Omental fat pad (tissue), 3 donors: ENCODE measurements at regions not wholly inside any gene's neighbourhood (a gene's known extent, or its start where the extent isn't known, plus 50 kb on each side); places are given as distances from the start of the nearest gene placed in this dataset.

Experiments used
- ATAC-seq: fragments of 150-250 bp; one replicate; pipeline ENCODE4 v1.9.1; 2016; ENCODE audit warnings: mild to moderate bottlenecking, moderate library complexity; ENCODE audit not compliant: low FRiP score
- DNase-seq: peaks from one replicate; pipeline ENCODE4 v3.0.0-alpha.2; 2019; ENCODE audit warnings: low spot score
- TF ChIP-seq, protein P1 (sequence below), 3 donors: fragments of 450-650 bp; IDR thresholded peaks; one replicate each; pipeline ENCODE4 v1.5.1; 2016 to 2017; ENCODE audit warnings: antibody characterized with exemption in 3 of 3, mild to moderate bottlenecking in 3 of 3, moderate library complexity in 2 of 3

DNA sequence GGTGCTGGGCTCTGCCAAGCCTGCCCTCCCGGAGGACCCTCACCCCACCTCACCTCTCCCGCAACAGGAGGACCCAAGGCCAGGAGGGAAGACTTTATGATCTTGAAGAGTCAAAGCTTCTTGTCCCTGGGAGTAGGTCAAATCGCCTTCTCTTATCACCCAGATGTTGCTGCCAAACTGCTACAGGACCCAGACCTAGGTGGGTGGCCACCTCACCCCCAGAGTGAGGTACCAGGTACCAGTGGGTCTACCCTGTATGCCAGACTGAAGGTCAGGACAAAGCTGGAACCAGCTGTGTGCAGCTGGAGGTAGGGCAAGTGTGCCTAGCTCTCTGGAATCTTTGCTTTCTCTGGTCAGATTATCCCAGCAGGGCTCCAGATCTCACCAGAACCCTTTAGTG, 197.2 kb downstream of the ZFP36L2 start:
- ATAC-seq (no peak), DNase-seq (no peak)

DNA sequence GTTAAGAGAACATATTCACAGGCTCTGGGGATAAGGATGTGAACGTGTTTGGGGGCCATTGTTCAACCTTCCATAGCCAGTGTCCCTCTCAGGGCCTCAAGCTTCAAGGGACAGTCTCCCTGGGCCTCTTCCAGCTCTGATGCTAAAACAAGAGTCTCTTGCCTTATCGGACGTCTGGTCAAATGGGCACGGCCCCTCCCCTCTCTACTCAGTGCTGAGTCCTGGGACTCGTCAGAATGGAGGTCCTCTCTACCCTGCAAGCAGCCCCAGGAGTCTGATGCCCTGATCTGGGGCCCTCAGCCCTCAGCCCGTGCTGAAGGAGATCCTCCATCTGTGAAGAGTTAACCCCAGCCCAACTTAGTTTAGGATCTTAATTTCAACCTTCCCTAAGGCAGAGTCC, 198.2 kb downstream of the ZFP36L2 start:
- DNase-seq (no peak), ATAC-seq (no peak)
- TF ChIP-seq, protein P1, sequence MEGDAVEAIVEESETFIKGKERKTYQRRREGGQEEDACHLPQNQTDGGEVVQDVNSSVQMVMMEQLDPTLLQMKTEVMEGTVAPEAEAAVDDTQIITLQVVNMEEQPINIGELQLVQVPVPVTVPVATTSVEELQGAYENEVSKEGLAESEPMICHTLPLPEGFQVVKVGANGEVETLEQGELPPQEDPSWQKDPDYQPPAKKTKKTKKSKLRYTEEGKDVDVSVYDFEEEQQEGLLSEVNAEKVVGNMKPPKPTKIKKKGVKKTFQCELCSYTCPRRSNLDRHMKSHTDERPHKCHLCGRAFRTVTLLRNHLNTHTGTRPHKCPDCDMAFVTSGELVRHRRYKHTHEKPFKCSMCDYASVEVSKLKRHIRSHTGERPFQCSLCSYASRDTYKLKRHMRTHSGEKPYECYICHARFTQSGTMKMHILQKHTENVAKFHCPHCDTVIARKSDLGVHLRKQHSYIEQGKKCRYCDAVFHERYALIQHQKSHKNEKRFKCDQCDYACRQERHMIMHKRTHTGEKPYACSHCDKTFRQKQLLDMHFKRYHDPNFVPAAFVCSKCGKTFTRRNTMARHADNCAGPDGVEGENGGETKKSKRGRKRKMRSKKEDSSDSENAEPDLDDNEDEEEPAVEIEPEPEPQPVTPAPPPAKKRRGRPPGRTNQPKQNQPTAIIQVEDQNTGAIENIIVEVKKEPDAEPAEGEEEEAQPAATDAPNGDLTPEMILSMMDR (IDR thresholded peaks at IDR 0.05) = no peak

More for the DNA sequence above, 197.2 kb downstream of the ZFP36L2 start:
- TF ChIP-seq, protein P1 (IDR thresholded peaks at IDR 0.05) = no peak

DNA sequence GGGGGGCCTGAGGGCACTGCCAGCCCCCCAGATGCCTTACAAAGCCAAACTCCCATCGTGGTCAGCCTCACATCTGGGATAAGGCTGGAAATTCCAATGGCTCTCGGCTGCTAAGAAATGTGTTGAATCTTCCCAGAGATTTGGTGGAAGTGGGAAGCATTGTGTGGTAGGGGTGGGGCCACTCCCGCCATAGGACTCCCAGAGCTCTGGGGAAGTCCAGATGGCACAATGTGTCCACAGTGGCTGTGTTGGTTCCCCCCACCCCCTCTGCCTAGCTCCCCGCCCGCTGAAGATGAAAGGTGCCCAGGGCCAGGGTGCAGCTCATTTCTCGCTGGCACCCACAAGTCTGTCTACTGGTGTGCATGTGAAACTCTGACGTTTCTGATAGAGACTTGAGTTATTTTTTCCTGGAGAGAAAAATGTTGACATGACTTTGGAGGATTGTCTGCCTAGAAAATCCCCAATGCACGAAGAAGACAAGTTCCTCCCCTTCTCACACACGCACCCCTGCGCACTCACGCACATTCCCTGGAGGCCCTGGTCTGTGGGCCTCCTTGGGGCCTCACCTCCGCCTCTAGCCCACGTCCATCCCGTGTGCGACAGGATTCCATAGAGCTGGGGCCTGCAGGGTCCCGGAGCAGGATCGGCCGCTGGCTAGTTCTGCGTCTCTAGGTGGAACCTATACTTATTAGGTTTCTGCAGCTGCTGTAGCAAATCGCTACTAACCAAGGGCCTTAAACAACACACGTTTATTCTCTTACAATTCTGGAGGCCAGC, 199.1 kb downstream of the ZFP36L2 start:
- no peak for DNase-seq
- TF ChIP-seq, protein P1 (IDR thresholded peaks at IDR 0.05) = no peak
- ATAC-seq = no peak

DNA sequence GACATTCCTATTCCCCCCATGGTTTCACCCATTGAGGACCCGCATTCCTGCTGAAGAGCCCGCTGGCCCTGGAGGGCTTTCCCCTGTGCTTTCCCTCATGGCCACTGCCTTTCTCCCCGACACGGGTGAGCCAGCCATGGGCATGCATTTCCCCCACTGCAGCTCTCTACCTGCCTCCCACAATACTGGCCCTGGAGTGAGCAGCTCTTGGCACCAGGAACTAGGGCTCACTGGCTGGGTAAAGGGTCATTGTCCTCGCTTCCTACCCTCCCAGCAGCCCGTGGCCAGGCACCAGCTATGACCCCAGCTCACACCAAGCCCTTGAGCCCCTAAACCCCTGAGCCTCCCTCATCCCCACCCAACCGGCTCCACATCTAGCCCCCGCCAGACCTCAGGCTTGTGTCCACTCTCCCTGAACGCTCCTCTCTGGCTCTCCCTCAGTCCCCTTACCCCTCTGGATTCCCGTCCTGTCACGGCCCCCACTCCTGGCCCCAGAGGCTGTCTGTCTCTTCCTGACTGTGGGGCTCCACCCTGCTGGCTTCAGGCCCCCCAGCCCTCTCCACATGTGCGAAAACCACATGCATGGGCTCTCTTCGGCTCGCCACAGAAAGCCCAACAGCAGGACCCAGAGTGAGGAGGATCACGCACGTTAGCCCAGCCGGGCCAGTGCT, 199.8 kb downstream of the ZFP36L2 start:
- DNase-seq = no peak
- ATAC-seq = no peak
- TF ChIP-seq, protein P1 (IDR thresholded peaks at IDR 0.05) = no peak

DNA sequence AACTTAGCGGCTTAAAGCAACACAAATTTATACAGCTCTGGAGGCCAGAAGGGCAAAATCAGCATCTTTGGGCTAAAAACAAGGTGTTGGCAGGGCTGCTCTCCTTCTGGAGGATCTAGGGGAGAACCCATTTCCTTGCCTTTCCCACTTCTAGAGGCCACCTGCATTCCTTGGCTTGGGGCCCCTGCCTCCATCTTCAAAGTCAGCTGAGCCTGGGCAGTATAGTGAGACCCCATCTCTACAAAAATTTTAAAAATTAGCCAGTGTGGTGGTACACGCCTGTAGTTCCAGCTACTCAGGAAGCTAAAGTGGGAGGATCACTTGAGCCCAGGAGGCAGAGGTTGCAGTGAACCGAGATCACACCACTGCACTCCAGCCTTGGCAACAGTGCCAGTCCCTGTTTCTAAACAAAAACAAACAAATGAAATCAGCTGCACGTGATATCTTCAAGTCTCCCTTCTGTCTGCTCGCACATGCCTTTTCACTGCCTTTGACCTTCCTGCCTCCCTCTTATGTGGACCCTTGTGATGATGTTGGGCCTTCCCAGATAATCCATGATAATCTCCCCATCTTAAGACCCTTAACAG, 200.6 kb downstream of the ZFP36L2 start:
- TF ChIP-seq, protein P1 (IDR thresholded peaks at IDR 0.05) = no peak
- ATAC-seq (no peak), DNase-seq (no peak)

DNA sequence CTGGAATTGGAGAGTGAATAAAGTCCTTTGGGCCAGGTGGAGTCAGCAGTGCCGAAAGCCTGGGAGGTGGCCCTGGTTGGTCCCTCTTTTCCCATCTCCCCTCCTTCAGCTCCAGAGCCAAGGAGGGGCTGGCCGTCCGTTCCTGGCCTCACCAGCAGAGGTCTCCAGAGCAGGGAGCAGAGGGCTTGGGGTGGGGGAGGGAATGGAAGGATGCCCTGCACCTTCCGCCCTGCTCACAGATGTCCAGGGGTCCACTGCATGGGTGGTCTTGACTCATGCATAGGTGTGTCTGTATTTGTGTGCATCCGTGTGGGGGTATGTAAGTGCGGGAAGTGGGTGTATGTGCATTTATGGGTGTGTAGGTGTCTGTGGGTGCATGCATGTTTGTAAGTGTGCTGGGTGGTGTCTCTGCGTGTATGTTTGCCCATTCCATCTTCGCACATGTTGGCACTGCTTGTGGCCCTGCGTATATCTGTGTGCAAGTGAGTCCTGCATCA, 201.8 kb downstream of the ZFP36L2 start:
- ATAC-seq (no peak), DNase-seq (no peak)
- TF ChIP-seq, protein P1 (IDR thresholded peaks at IDR 0.05) = no peak
